ENCODE measurements at regions not wholly inside any gene's neighbourhood (a gene's known extent, or its start where the extent isn't known, plus 50 kb on each side); places are given as distances from the start of the nearest gene placed in this dataset.

- Histone ChIP-seq H3K4me1 (no peaks in the 10 kb centered on the region), H3K27me3 (no peaks in the 10 kb centered on the region), H3K27ac (no peak overlapping the region), H3K4me3 (no peak overlapping the region), H3K36me3 (no peaks in the 10 kb centered on the region), H3K9me3 (no peaks in the 10 kb centered on the region)
- TF ChIP-seq CTCF (IDR thresholded peaks at IDR 0.05) (no peak), POLR2AphosphoS5 (IDR thresholded peaks at IDR 0.05) (no peak), POLR2A (IDR thresholded peaks at IDR 0.05) (no peak)
- DNase-seq (ENCODE audit: low spot score in 2 of 2): no peak
- intact Hi-C loops (cut with DNase I; ENCODE audit: low total_unique reads): no loop called here
Observed at GRCh38 chr3:23096041-23096440, 107.1 kb upstream of the UBE2E2 start.

DNA sequence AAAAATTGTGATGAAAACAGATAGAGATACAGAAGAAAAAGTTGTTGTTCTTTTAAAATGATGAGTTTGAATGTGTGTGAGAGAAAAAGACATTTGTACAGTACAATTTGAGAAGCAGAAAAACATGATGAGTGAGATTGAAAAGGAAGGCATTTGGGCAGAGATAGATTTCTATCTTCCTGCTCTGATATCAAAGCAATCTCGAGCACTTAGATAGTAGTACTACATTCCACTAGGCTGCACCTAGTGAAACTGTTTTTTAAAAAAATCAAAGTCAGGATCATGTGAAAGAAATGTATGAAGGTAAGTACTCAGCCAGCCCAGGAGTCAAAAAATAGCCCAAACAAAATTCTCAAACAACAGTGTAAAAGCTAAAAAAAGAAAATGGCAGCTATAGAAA, 104.1 kb upstream of the UBE2E2 start:
- Histone ChIP-seq H3K36me3 (no peaks in the 10 kb centered on the region), H3K4me3 (no peak overlapping the region), H3K27me3 (no peaks in the 10 kb centered on the region), H3K9me3 (no peaks in the 10 kb centered on the region), H3K4me1 (no peaks in the 10 kb centered on the region), H3K27ac (no peak overlapping the region)
- intact Hi-C loops (cut with DNase I; ENCODE audit: low total_unique reads): no loop called here
- DNase-seq (ENCODE audit: low spot score in 2 of 2): no peak
- TF ChIP-seq POLR2AphosphoS5 (IDR thresholded peaks at IDR 0.05) (no peak), CTCF (IDR thresholded peaks at IDR 0.05) (no peak), POLR2A (IDR thresholded peaks at IDR 0.05) (no peak)

DNA sequence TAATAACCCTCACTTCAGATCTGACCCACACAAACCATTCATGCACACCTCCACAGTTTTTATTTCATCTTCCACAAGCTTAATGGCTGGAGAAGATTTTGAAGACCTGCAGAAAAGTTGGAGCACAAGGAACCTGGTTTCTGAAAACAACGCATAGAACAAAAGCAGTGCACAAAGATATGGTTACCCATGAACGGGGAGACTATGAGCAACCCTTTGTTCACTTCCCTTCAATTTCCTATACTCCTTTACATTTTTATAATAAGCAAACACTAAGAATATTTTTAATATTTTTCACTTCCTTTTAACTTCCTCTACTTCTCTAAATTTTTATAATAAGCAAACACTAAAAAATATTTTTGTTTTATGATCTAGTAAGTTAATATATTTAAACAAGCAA, 103.5 kb upstream of the UBE2E2 start:
- no peak overlapping the region for H3K27ac ChIP-seq
- intact Hi-C loops (cut with DNase I; ENCODE audit: low total_unique reads): no loop called here
- H3K4me1 ChIP-seq: no peaks in the 10 kb centered on the region
- no peak for TF ChIP-seq POLR2A (IDR thresholded peaks at IDR 0.05)
- no peak for TF ChIP-seq CTCF (IDR thresholded peaks at IDR 0.05)
- TF ChIP-seq POLR2AphosphoS5 (IDR thresholded peaks at IDR 0.05): no peak
- H3K9me3 ChIP-seq: no peaks in the 10 kb centered on the region
- no peaks in the 10 kb centered on the region for H3K36me3 ChIP-seq
- no peaks in the 10 kb centered on the region for H3K27me3 ChIP-seq
- H3K4me3 ChIP-seq: no peak overlapping the region
- no peak for DNase-seq (ENCODE audit: low spot score in 2 of 2)

DNA sequence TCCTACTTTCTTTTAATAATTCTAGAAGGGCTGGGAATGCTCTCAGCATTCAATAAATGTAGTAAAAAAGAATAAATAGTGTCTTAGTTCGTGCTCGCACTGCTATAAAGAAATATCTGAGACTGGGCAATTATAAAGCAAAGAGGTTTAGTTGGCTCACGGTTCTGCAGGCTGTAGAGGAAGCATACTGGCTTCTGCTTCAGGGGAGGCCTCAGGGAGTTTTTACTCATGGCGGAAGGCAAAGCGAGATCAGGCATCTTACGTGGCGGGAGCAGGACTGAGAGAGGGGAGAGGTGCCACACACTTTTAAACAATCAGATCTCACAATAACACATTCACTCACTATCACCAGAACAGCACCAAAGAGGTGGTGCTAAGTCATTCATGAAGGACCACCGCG, 103.0 kb upstream of the UBE2E2 start:
- H3K4me1 ChIP-seq: no peaks in the 10 kb centered on the region
- H3K9me3 ChIP-seq: no peaks in the 10 kb centered on the region
- H3K27ac ChIP-seq: no peak overlapping the region
- intact Hi-C loops (cut with DNase I; ENCODE audit: low total_unique reads): no loop called here
- no peaks in the 10 kb centered on the region for H3K36me3 ChIP-seq
- no peak for TF ChIP-seq CTCF (IDR thresholded peaks at IDR 0.05)
- no peak overlapping the region for H3K4me3 ChIP-seq
- DNase-seq (ENCODE audit: low spot score in 2 of 2): no peak
- no peaks in the 10 kb centered on the region for H3K27me3 ChIP-seq

DNA sequence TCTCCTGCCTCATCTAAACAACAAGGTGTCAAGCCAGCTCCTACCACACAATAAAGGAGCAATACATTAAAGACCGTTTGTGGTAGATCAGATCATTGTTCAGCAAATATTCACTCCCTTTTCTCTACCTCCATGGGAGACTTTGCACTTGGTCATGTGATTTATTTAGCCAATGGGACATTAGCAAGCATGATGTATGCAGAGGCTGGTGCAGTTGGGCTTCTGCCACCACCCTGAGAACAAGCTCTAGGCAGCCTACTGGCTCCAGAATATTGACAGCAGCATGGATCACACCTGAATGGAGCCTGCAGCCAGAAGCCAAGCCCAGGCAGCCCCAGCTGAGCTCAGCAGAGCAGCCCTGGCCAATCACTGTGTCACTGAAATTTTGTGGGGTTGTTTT, 99.4 kb upstream of the UBE2E2 start:
- Histone ChIP-seq H3K9me3 (no peaks in the 10 kb centered on the region), H3K27me3 (no peaks in the 10 kb centered on the region), H3K36me3 (no peaks in the 10 kb centered on the region), H3K4me1 (no peaks in the 10 kb centered on the region), H3K27ac (no peak overlapping the region), H3K4me3 (no peak overlapping the region)
- intact Hi-C loops (cut with DNase I; ENCODE audit: low total_unique reads): no loop called here
- DNase-seq (ENCODE audit: low spot score in 2 of 2): no peak
- TF ChIP-seq POLR2A (IDR thresholded peaks at IDR 0.05) (no peak), CTCF (IDR thresholded peaks at IDR 0.05) (no peak), POLR2AphosphoS5 (IDR thresholded peaks at IDR 0.05) (no peak)
